GM18498 (cell line): ENCODE measurements at regions not wholly inside any gene's neighbourhood (a gene's known extent, or its start where the extent isn't known, plus 50 kb on each side); places are given as distances from the start of the nearest gene placed in this dataset.
"Not testable (repeated sequence)": the region's sequence is repeated elsewhere in the genome, so short reads cannot be mapped to it uniquely, and the experiment has no call there.

Experiments
- ATAC-seq: cut with Tn5 transposase; IDR thresholded peaks from one replicate; pipeline ENCODE4 v1.9.1; 2021; ENCODE audit warnings: mild to moderate bottlenecking, moderate library complexity; ENCODE audit not compliant: unreplicated experiment

GRCh38 chr6:93183531-93183972, 235.8 kb downstream of the EPHA7 start:
- ATAC-seq, result no peak

GRCh38 chr6:93182938-93183479, 236.3 kb downstream of the EPHA7 start:
- ATAC-seq, result no peak

GRCh38 chr6:93177918-93178317, 241.4 kb downstream of the EPHA7 start:
- no peak for ATAC-seq

GRCh38 chr6:93177438-93177837, 241.9 kb downstream of the EPHA7 start:
- no peak for ATAC-seq

- ATAC-seq, result peak; percentile 87
Observed at GRCh38 chr6:93176070-93176469, 243.3 kb downstream of the EPHA7 start.

GRCh38 chr6:93173573-93173972, 245.8 kb downstream of the EPHA7 start:
- ATAC-seq, result not testable (repeated sequence)

- ATAC-seq, result no peak
Observed at GRCh38 chr6:93165850-93166430, 253.4 kb downstream of the EPHA7 start.

- no peak for ATAC-seq
Observed at GRCh38 chr6:93164781-93165180, 254.6 kb downstream of the EPHA7 start.

GRCh38 chr6:93163146-93163545, 256.2 kb downstream of the EPHA7 start:
- no peak for ATAC-seq

- no peak for ATAC-seq
Observed at GRCh38 chr6:93139408-93140081, 279.8 kb downstream of the EPHA7 start.

- no peak for ATAC-seq
Observed at GRCh38 chr6:93136111-93136510, 283.2 kb downstream of the EPHA7 start.

- ATAC-seq, result no peak
Observed at GRCh38 chr6:93124006-93124632, 295.2 kb downstream of the EPHA7 start.

- no peak for ATAC-seq
Observed at GRCh38 chr6:93123585-93123984, 295.8 kb downstream of the EPHA7 start.

- ATAC-seq, result no peak
Observed at GRCh38 chr6:93120154-93120742, 299.1 kb downstream of the EPHA7 start.

- no peak for ATAC-seq
Observed at GRCh38 chr6:93105907-93106306, 313.5 kb downstream of the EPHA7 start.

- ATAC-seq, result no peak
Observed at GRCh38 chr6:93105017-93105416, 314.3 kb downstream of the EPHA7 start.

- no peak for ATAC-seq
Observed at GRCh38 chr6:93104195-93104817, 315.1 kb downstream of the EPHA7 start.

GRCh38 chr6:93088621-93089501, 330.5 kb downstream of the EPHA7 start:
- ATAC-seq, result no peak

- ATAC-seq, result no peak
Observed at GRCh38 chr6:93087606-93088005, 331.8 kb downstream of the EPHA7 start.

- ATAC-seq, result no peak
Observed at GRCh38 chr6:93086351-93086750, 333.0 kb downstream of the EPHA7 start.
